ENCODE measurements at regions not wholly inside any gene's neighbourhood (a gene's known extent, or its start where the extent isn't known, plus 50 kb on each side); places are given as distances from the start of the nearest gene placed in this dataset.

DNA sequence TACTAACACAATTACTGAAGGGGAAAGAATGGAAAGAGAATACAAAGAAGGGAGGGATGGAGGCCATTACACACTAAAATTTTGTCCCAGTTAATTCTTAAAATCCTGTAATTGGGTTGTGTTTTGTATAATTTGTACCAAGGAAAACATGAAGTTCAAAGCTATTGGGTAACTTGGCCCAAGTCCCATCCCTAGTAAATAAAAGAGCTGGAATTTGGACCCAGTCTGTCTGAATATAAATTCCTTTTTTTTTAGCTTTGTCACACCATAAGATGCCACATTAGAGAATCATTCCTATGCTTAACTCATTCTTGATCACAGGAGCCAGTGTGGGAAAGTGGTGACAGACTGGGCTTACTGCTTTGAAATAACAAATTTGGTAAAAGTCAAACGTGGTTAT lies 66.8 kb upstream of the CBLN4 start:
- TF ChIP-seq POLR2A (IDR thresholded peaks at IDR 0.05) = no peak
- TF ChIP-seq, protein P1, sequence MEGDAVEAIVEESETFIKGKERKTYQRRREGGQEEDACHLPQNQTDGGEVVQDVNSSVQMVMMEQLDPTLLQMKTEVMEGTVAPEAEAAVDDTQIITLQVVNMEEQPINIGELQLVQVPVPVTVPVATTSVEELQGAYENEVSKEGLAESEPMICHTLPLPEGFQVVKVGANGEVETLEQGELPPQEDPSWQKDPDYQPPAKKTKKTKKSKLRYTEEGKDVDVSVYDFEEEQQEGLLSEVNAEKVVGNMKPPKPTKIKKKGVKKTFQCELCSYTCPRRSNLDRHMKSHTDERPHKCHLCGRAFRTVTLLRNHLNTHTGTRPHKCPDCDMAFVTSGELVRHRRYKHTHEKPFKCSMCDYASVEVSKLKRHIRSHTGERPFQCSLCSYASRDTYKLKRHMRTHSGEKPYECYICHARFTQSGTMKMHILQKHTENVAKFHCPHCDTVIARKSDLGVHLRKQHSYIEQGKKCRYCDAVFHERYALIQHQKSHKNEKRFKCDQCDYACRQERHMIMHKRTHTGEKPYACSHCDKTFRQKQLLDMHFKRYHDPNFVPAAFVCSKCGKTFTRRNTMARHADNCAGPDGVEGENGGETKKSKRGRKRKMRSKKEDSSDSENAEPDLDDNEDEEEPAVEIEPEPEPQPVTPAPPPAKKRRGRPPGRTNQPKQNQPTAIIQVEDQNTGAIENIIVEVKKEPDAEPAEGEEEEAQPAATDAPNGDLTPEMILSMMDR (IDR thresholded peaks at IDR 0.05) = no peak
